K562 (cell line): ENCODE measurements at regions not wholly inside any gene's neighbourhood (a gene's known extent, or its start where the extent isn't known, plus 50 kb on each side); places are given as distances from the start of the nearest gene placed in this dataset.

Experiments
- ATAC-seq: fragments of 200-7000 bp; cut with Tn5 transposase; 3 replicates; pipeline ENCODE4 v1.9.1; 2020; ENCODE audit warnings: moderate library complexity
- BruUV-seq: library from RNA; stranded (reverse); fragments of 400-500 nt; replicated peaks from 2 replicates; lab custom pipeline; 2021; lab: Mats Ljungman, UMichigan
- CTCF ChIA-PET: fragments of 300-600 bp; formaldehyde crosslinking; extraction: SDS; loops from one replicate; lab custom pipeline; 2021; ENCODE audit warnings: low intra/inter-chr PET ratio; lab: Yijun Ruan, JAX
- POLR2A ChIA-PET: fragments of 300-600, 350-650 bp; sonication (Branson Sonifier 250); formaldehyde crosslinking; extraction: SDS; loops from one replicate; lab custom pipeline; 2021; ENCODE audit warnings: antibody characterized with exemption, inconsistent platforms; lab: Yijun Ruan, JAX
- DNase-seq, 4 experiments: peaks; one replicate each; pipeline versions ENCODE4 v3.0.0 to v3.0.0-alpha.2; 2011 to 2018; ENCODE audit warnings: low spot score in 3 of 4, mixed read lengths in 3 of 4; ENCODE audit errors: extremely low read depth in 1 of 4
- FAIRE-seq: peaks from 2 replicates; lab custom pipeline; 2011; peaks lifted over from hg19 to GRCh38; lab: Jason Lieb, UNC
- H2AFZ ChIP-seq: 2 replicates; pipeline ENCODE4 v1.6.0; 2011; ENCODE audit warnings: low read depth, low read length, control low read depth, inconsistent platforms
- H3K27ac ChIP-seq: fragments of 200-600 bp; 3 replicates; pipeline ENCODE4 v1.8.0; 2011; ENCODE audit warnings: low read depth, mild to moderate bottlenecking, control low read depth, inconsistent platforms, low read length, moderate library complexity, mixed read lengths; ENCODE audit errors: extremely low read depth
- H3K27me3 ChIP-seq, 2 experiments: fragments of 300-600 bp in 1 of 2; 2 replicates in 1 of 2; 3 replicates in 1 of 2; pipeline versions ENCODE4 v1.6.0 to v1.8.0; 2011; ENCODE audit warnings: inconsistent platforms in 2 of 2, low read length in 2 of 2, mild to moderate bottlenecking in 1 of 2, mixed read lengths in 1 of 2, moderate library complexity in 1 of 2; ENCODE audit not compliant: control insufficient read depth in 2 of 2, insufficient read depth in 2 of 2
- H3K36me3 ChIP-seq: fragments of 300-600 bp; 3 replicates; pipeline ENCODE4 v1.8.0; 2011; ENCODE audit warnings: mild to moderate bottlenecking, low read length, inconsistent platforms; ENCODE audit not compliant: control insufficient read depth, insufficient read depth
- H3K4me1 ChIP-seq, 2 experiments: fragments of 200-600 bp in 1 of 2; replicated peaks in 1 of 2; 2 replicates in 1 of 2; 3 replicates in 1 of 2; pipeline versions ENCODE4 v1.5.1 to v1.8.0; 2011; ENCODE audit warnings: inconsistent platforms in 2 of 2, low read length in 2 of 2, mild to moderate bottlenecking in 1 of 2, mixed read lengths in 1 of 2, moderate library complexity in 1 of 2; ENCODE audit not compliant: control insufficient read depth in 2 of 2, insufficient read depth in 2 of 2
- H3K4me2 ChIP-seq: 2 replicates; pipeline ENCODE4 v1.6.1; 2011; ENCODE audit warnings: low read length, control low read depth, inconsistent platforms, mixed read lengths; ENCODE audit not compliant: insufficient read depth
- H3K4me3 ChIP-seq: fragments of 200-600 bp; sonication (generic), shearing (Covaris generic); 2 replicates; pipeline ENCODE4 v1.5.1; 2016; ENCODE audit warnings: control low read depth, inconsistent platforms
- H3K79me2 ChIP-seq: fragments of 200-600 bp; 3 replicates; pipeline ENCODE4 v1.8.0; 2011; ENCODE audit warnings: low read length, inconsistent platforms; ENCODE audit not compliant: control insufficient read depth, insufficient read depth
- H3K9ac ChIP-seq, 2 experiments: 2 replicates each; pipeline versions ENCODE4 v1.6.0 to v1.6.1; 2011; ENCODE audit warnings: low read depth in 2 of 2, low read length in 2 of 2, control low read depth in 1 of 2, inconsistent platforms in 1 of 2, mild to moderate bottlenecking in 1 of 2, mixed read lengths in 1 of 2; ENCODE audit not compliant: insufficient read depth in 1 of 2
- H3K9me1 ChIP-seq: one replicate; pipeline ENCODE4 v1.6.0; 2011; ENCODE audit warnings: inconsistent platforms, mild to moderate bottlenecking, low read length, moderate library complexity; ENCODE audit not compliant: control insufficient read depth, insufficient read depth
- H3K9me3 ChIP-seq: replicated peaks from 2 replicates; pipeline ENCODE4 v1.5.1; 2011; ENCODE audit warnings: low read depth, low read length, inconsistent platforms; ENCODE audit not compliant: control insufficient read depth, insufficient read depth
- H4K20me1 ChIP-seq: replicated peaks from 2 replicates; pipeline ENCODE4 v1.6.1; 2011; ENCODE audit warnings: low read length, inconsistent platforms, mixed read lengths; ENCODE audit not compliant: control insufficient read depth, insufficient read depth
- ADNP ChIP-seq: fragments of 200-800 bp; sonication (Bioruptor generic); IDR thresholded peaks from 2 replicates; pipeline ENCODE4 v1.6.1; 2016; ENCODE audit warnings: missing genetic modification characterization, missing compliant biosample characterization
- CXXC5 ChIP-seq: fragments of 250-450 bp; sonication (Bioruptor Pico); IDR thresholded peaks from 2 replicates; pipeline ENCODE4 v1.8.0; 2022; ENCODE audit warnings: inconsistent platforms, mild to moderate bottlenecking, moderate library complexity
- EGR1 ChIP-seq: fragments of 450-650 bp; conservative IDR thresholded peaks from 2 replicates; pipeline ENCODE4 v1.6.1; 2017; ENCODE audit warnings: mild to moderate bottlenecking
- ESRRA ChIP-seq: fragments of 450-650 bp; IDR thresholded peaks from 2 replicates; pipeline ENCODE4 v1.6.1; 2014; ENCODE audit warnings: low read depth, mild to moderate bottlenecking, moderate library complexity, borderline replicate concordance
- FOXA3 ChIP-seq, 2 experiments: fragments of 450-650 bp in 1 of 2; sonication (generic) in 1 of 2; formaldehyde crosslinking; IDR thresholded peaks in 1 of 2; conservative IDR thresholded peaks in 1 of 2; 2 replicates each; pipeline versions ENCODE4 v1.4.0 to v1.8.0; 2020 to 2022; ENCODE audit warnings: mild to moderate bottlenecking in 2 of 2, missing genetic modification reagents in 1 of 2
- RB1 ChIP-seq: fragments of 450-650 bp; IDR thresholded peaks from 2 replicates; pipeline ENCODE4 v1.6.1; 2017; ENCODE audit warnings: low read depth, mild to moderate bottlenecking
- RBM25 ChIP-seq: fragments of 200-400 bp; formaldehyde crosslinking; IDR thresholded peaks from 2 replicates; pipeline ENCODE4 v1.6.1; 2018; ENCODE audit warnings: low read length, low read depth, moderate library complexity; ENCODE audit not compliant: severe bottlenecking
- SMAD3 ChIP-seq: fragments of 450-650 bp; formaldehyde crosslinking; conservative IDR thresholded peaks from 2 replicates; pipeline ENCODE4 v1.4.0; 2020; ENCODE audit warnings: mild to moderate bottlenecking
- SMC3 ChIP-seq: conservative IDR thresholded peaks from 2 replicates; pipeline ENCODE4 v1.6.1; 2011; ENCODE audit warnings: low read depth, low read length, improper control_type of control experiment; ENCODE audit not compliant: insufficient read depth
- SOX6 ChIP-seq: fragments of 450-650 bp; IDR thresholded peaks from 2 replicates; pipeline ENCODE4 v1.6.1; 2014; ENCODE audit warnings: mild to moderate bottlenecking
- TAF15 ChIP-seq: fragments of 200-400 bp; formaldehyde crosslinking; IDR thresholded peaks from 2 replicates; pipeline ENCODE4 v1.6.1; 2017; ENCODE audit warnings: mild to moderate bottlenecking, low read depth, low read length, moderate library complexity
- ZBTB7A ChIP-seq: IDR thresholded peaks from 2 replicates; pipeline ENCODE4 v1.6.1; 2011; ENCODE audit warnings: low read depth, mild to moderate bottlenecking, low read length, moderate library complexity, borderline replicate concordance; ENCODE audit not compliant: control insufficient read depth
- ZNF224 ChIP-seq: sonication (generic); formaldehyde crosslinking; IDR thresholded peaks from 2 replicates; pipeline ENCODE4 v1.8.0; 2022; ENCODE audit warnings: mild to moderate bottlenecking, missing genetic modification reagents
- ZNF24 ChIP-seq: fragments of 450-650 bp; IDR thresholded peaks from 2 replicates; pipeline ENCODE4 v1.6.1; 2016
- ZNF695 ChIP-seq: fragments of 450-650 bp; formaldehyde crosslinking; IDR thresholded peaks from 2 replicates; pipeline ENCODE4 v1.4.0; 2020; ENCODE audit warnings: mild to moderate bottlenecking, moderate library complexity
- ZNF764 ChIP-seq: fragments of 250-450 bp; sonication (Bioruptor Pico); IDR thresholded peaks from 2 replicates; pipeline ENCODE4 v1.4.0; 2020; ENCODE audit warnings: low read depth, mild to moderate bottlenecking, moderate library complexity
- WGBS: fragments of 100-300 bp; shearing (Covaris generic); methylation state at CpG from one replicate; pipeline ENCODE4 v1.1.6; 2016; ENCODE audit warnings: low coverage, mixed read lengths; ENCODE audit not compliant: insufficient coverage; ENCODE audit errors: missing lambda C conversion rate; 5-methylcytosine and 5-hydroxymethylcytosine counted together
- in situ Hi-C: fragments of 300-500 bp; cut with MboI; formaldehyde crosslinking; loops from 4 replicates; pipeline ENCODE4 v1.15.0; 2018; ENCODE audit warnings: inconsistent platforms, mixed read lengths
- intact Hi-C: fragments of 100-400 bp; cut with micrococcal nuclease; formaldehyde crosslinking; loops from 2 replicates; pipeline ENCODE4 v1.14.2; 2022
- TF ChIP-seq, protein P1 (sequence below): IDR thresholded peaks from 2 replicates; pipeline ENCODE4 v1.6.1; 2011; ENCODE audit warnings: borderline replicate concordance, low read depth, mild to moderate bottlenecking, moderate library complexity, low read length; ENCODE audit not compliant: insufficient read depth, poor library complexity, severe bottlenecking

DNA sequence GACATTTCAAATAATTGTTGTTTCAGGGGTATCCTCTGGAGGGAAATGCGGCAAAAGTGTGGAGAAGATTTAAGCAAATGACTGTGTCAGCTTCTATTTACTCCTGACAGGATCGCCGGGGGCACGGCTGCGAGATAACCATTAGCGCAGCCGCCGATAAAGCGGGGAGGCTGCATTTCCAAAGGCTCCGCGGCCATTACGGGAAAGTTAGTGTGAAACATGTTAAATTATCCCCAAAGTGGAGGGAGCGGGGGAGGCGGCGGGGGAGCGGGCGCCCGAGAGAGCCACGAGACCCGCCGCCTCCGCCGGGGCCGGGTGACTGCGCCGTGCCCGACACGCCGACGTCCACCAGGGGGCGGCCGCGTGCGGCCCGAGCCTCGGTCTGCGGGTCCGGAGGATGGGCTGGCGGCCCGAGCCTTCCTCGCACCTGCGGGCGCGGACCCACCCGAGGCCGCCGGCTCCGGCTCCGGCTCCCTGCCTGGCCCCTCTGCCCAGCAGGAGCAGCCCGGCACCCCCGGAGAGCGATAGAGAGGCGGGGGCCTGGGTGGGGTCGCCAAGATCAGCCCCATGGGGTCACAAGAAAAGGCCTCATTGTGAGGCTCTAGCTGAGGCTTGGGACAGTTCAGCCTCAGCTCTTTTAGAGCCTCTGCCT is 74.4 kb upstream of the PAX2 start:
- POLR2A ChIA-PET, result interaction anchor here (1.5 kb wide), 1 partner anchor 10 kb away, joined by 4 read pairs; no protein-coding TSS in a partner anchor
- CTCF ChIA-PET, result interaction anchor here (1.3 kb wide), 1 partner anchor 208 kb away, joined by 4 read pairs; no protein-coding TSS in a partner anchor
- Histone ChIP-seq H3K27me3 (peaks cover 3 to 15% of the 10 kb centered on the region in 2 experiments; a peak in 4 of 5 replicates), H3K9me3 (no peaks in the 10 kb centered on the region), H3K27ac (no peak overlapping the region), H3K36me3 (no peaks in the 10 kb centered on the region), H3K4me1 (peaks cover 0 to 6% of the 10 kb centered on the region in 2 experiments; a peak in 2 of 5 replicates), H3K9me1 (no peaks in the 10 kb centered on the region), H3K4me3 (no peak overlapping the region), H3K4me2 (0 out of 2 replicates have a peak overlapping the region, but pooled peaks have one; percentile 32), H4K20me1 (no peaks in the 10 kb centered on the region), H3K79me2 (no peaks in the 10 kb centered on the region), H3K9ac (peak overlapping the region in 1 of 2 experiments; percentile 35; a peak in 1 of 4 replicates), H2AFZ (no peak overlapping the region)
- intact Hi-C loops, result loop anchor here (5.0 kb wide), 1 partner anchor 71 kb away; no protein-coding TSS in a partner anchor
- FAIRE-seq (no peak), DNase-seq (peak; percentile 39 to 80 (median 73)), ATAC-seq (peak; percentile 97)
- WGBS, result under 1% methylated on average over 17 of the region's 54 CpGs
- no TSS peak for BruUV-seq
- in situ Hi-C loops, result no loop called here
- TF ChIP-seq CXXC5 (CRISPR knock-in tag) (peak; percentile 68), ZNF695 (CRISPR knock-in tag) (no peak), ZNF764 (no peak), RBM25 (peak; percentile 100), ADNP (tag) (peak; percentile 65; the same call in 1 of the 2 replicates), TAF15 (no peak), ZBTB7A (0 out of 2 replicates have a peak, but pooled peaks have one; percentile 22), SMAD3 (CRISPR knock-in tag) (no peak), ZNF24 (no peak), ESRRA (peak; percentile 77; the same call in 1 of the 2 replicates), SOX6 (no peak), SMC3 (peak; percentile 58), RB1 (0 out of 2 replicates have a peak, but pooled peaks have one; percentile 63), ZNF224 (CRISPR knock-in tag) (no peak), FOXA3 (CRISPR knock-in tag; conservative IDR thresholded peaks at IDR 0.05 in 1 of 2, IDR thresholded peaks at IDR 0.05 in 1 of 2) (no peak), EGR1 (peak; percentile 31; the same call in 1 of the 2 replicates)
- TF ChIP-seq, protein P1, sequence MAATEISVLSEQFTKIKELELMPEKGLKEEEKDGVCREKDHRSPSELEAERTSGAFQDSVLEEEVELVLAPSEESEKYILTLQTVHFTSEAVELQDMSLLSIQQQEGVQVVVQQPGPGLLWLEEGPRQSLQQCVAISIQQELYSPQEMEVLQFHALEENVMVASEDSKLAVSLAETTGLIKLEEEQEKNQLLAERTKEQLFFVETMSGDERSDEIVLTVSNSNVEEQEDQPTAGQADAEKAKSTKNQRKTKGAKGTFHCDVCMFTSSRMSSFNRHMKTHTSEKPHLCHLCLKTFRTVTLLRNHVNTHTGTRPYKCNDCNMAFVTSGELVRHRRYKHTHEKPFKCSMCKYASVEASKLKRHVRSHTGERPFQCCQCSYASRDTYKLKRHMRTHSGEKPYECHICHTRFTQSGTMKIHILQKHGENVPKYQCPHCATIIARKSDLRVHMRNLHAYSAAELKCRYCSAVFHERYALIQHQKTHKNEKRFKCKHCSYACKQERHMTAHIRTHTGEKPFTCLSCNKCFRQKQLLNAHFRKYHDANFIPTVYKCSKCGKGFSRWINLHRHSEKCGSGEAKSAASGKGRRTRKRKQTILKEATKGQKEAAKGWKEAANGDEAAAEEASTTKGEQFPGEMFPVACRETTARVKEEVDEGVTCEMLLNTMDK, result peak; percentile 39
